Activated CD8-positive, alpha-beta T cell treated with anti-CD3 and anti-CD28 coated beads for 36 hours (primary cell): ENCODE measurements at regions not wholly inside any gene's neighbourhood (a gene's known extent, or its start where the extent isn't known, plus 50 kb on each side); places are given as distances from the start of the nearest gene placed in this dataset.

Experiments
- ATAC-seq: fragments of 200-7000 bp; cut with Tn5 transposase; one replicate; pipeline ENCODE4 v1.10.0; 2021; ENCODE audit warnings: mild to moderate bottlenecking, moderate library complexity
- CTCF ChIA-PET: fragments of 350-600 bp; sonication (Branson Sonifier 250); formaldehyde crosslinking; loops from one replicate; lab custom pipeline; 2021; ENCODE audit warnings: antibody characterized with exemption; lab: Charles Lee
- POLR2A ChIA-PET: fragments of 350-600 bp; sonication (Branson Sonifier 250); formaldehyde crosslinking; loops from one replicate; lab custom pipeline; 2021; ENCODE audit warnings: antibody characterized with exemption; lab: Charles Lee
- DNase-seq: peaks from one replicate; pipeline ENCODE4 v3.0.0-alpha.2; 2020
- H3K27ac Mint-ChIP-seq: one replicate; pipeline ENCODE4 v1.8.0; 2021; ENCODE audit warnings: mild to moderate bottlenecking, mixed read lengths
- H3K27me3 Mint-ChIP-seq: one replicate; pipeline ENCODE4 v1.8.0; 2021; ENCODE audit warnings: mixed read lengths
- H3K36me3 Mint-ChIP-seq: one replicate; pipeline ENCODE4 v1.8.0; 2021; ENCODE audit warnings: low read depth, mixed read lengths
- H3K4me1 Mint-ChIP-seq: one replicate; pipeline ENCODE4 v1.8.0; 2021; ENCODE audit warnings: low read depth, mixed read lengths
- H3K4me3 Mint-ChIP-seq: one replicate; pipeline ENCODE4 v1.8.0; 2021; ENCODE audit warnings: mild to moderate bottlenecking, moderate library complexity, mixed read lengths
- H3K9me3 Mint-ChIP-seq: one replicate; pipeline ENCODE4 v1.8.0; 2021; ENCODE audit warnings: mixed read lengths
- intact Hi-C: fragments of 100-400 bp; cut with micrococcal nuclease; formaldehyde crosslinking; loops from one replicate; pipeline ENCODE4 v1.10.0; 2022
- TF ChIP-seq, protein P1 (sequence below): fragments of 200-600 bp; IDR thresholded peaks from one replicate; pipeline ENCODE4 v1.8.0; 2022; ENCODE audit warnings: antibody characterized with exemption, mild to moderate bottlenecking

DNA sequence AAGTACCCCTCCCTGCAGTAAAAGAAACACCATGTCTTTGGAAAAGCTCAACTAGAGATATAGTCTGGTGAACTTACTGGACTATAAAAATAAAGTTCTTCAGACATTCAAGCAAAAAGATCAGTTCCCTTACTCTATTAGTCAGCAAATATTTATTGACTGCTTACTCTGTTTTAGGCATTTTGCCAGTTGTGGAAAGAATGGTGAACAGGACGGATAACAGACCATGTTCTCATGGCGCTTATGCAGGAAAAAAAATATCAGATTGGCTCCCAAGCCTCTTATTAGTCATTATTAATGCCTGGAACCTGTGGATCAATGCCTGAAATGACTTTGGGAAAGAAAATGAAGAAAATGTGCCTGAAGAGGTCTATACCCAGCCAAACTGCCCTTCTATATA, 282.2 kb upstream of the EPHA7 start:
- H3K27ac Mint-ChIP-seq = no peak overlapping the region
- no peak for ATAC-seq
- ChIA-PET POLR2A (no interaction called here), CTCF (no interaction called here)
- DNase-seq = no peak
- TF ChIP-seq, protein P1, sequence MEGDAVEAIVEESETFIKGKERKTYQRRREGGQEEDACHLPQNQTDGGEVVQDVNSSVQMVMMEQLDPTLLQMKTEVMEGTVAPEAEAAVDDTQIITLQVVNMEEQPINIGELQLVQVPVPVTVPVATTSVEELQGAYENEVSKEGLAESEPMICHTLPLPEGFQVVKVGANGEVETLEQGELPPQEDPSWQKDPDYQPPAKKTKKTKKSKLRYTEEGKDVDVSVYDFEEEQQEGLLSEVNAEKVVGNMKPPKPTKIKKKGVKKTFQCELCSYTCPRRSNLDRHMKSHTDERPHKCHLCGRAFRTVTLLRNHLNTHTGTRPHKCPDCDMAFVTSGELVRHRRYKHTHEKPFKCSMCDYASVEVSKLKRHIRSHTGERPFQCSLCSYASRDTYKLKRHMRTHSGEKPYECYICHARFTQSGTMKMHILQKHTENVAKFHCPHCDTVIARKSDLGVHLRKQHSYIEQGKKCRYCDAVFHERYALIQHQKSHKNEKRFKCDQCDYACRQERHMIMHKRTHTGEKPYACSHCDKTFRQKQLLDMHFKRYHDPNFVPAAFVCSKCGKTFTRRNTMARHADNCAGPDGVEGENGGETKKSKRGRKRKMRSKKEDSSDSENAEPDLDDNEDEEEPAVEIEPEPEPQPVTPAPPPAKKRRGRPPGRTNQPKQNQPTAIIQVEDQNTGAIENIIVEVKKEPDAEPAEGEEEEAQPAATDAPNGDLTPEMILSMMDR = no peak
- no peaks in the 10 kb centered on the region for H3K4me1 Mint-ChIP-seq
- H3K9me3 Mint-ChIP-seq = peaks cover 6% of the 10 kb centered on the region
- intact Hi-C loops = no loop called here
- H3K27me3 Mint-ChIP-seq = no peaks in the 10 kb centered on the region
- no peaks in the 10 kb centered on the region for H3K36me3 Mint-ChIP-seq
- H3K4me3 Mint-ChIP-seq = no peak overlapping the region

DNA sequence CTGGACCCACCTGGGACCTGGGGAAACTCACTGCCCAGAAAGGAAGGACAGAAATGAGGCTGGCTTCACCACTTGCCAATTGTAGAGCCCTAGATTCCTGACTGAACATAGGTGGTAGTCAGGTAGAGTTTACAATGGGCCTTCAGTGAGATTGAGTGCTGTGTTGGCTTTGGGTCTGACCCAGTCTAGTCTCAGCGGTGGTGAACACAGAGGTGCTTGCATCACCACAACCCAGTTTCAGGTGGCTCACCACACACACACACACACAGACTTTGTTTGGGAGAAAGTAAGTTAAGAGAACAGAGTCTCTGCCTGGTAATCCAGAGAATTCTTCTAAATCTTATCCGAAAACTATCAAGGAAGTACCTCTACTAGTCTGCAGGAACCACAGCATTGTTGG, 266.1 kb upstream of the EPHA7 start:
- DNase-seq (no peak), ATAC-seq (no peak)
- Mint-ChIP-seq H3K27ac (no peak overlapping the region), H3K4me1 (no peaks in the 10 kb centered on the region), H3K36me3 (no peaks in the 10 kb centered on the region), H3K27me3 (no peaks in the 10 kb centered on the region), H3K9me3 (peaks cover 3% of the 10 kb centered on the region), H3K4me3 (no peak overlapping the region)
- POLR2A ChIA-PET = no interaction called here
- intact Hi-C loops = no loop called here
- TF ChIP-seq, protein P1 = no peak
- CTCF ChIA-PET = no interaction called here

DNA sequence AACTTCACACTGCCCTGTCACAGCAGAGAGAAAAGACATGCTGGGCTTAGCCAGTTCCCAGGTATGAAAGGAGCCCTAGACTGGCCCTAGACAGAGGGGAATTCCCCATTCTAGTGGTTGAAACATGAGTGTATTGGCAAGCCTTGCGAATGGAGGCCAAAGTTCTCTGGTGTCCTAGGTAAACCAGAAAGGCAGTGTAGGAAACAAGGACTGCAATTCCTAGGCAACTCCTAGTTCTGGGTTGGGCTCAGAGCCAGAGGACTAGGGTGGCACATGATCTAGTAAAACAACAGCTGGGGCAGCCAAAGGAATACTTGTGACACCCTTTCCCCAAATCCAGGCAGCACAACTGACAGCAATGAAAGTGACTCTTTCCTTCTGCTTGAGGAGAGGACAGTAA, 265.0 kb upstream of the EPHA7 start:
- ATAC-seq (no peak), DNase-seq (no peak)
- ChIA-PET POLR2A (no interaction called here), CTCF (no interaction called here)
- TF ChIP-seq, protein P1 = no peak
- intact Hi-C loops = no loop called here
- Mint-ChIP-seq H3K36me3 (no peaks in the 10 kb centered on the region), H3K4me3 (no peak overlapping the region), H3K27me3 (no peaks in the 10 kb centered on the region), H3K27ac (no peak overlapping the region), H3K4me1 (no peaks in the 10 kb centered on the region), H3K9me3 (peaks cover 3% of the 10 kb centered on the region)

DNA sequence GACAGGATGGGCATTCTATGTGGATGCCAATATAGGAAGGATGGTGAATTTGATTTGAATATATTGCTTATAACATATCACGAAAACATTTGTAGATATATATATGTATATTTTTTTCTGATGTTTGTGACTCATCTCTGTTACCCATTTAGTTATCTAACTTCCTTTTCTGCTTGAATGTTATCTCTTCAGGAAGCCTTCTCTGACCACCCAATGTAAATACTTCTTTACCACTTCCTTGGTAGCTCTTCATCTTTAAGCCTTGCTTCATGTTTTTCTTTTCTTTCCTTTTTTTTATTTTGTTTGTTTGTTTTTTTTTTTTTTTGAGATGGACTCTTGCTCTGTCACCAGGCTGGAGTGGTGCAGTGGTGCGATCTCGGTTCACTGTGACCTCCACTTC, 260.5 kb upstream of the EPHA7 start:
- DNase-seq (no peak), ATAC-seq (no peak)
- Mint-ChIP-seq H3K27ac (no peak overlapping the region), H3K9me3 (peaks cover 1% of the 10 kb centered on the region), H3K27me3 (no peaks in the 10 kb centered on the region), H3K36me3 (no peaks in the 10 kb centered on the region), H3K4me3 (no peak overlapping the region), H3K4me1 (no peaks in the 10 kb centered on the region)
- ChIA-PET POLR2A (no interaction called here), CTCF (no interaction called here)
- TF ChIP-seq, protein P1 = no peak
- intact Hi-C loops = no loop called here

DNA sequence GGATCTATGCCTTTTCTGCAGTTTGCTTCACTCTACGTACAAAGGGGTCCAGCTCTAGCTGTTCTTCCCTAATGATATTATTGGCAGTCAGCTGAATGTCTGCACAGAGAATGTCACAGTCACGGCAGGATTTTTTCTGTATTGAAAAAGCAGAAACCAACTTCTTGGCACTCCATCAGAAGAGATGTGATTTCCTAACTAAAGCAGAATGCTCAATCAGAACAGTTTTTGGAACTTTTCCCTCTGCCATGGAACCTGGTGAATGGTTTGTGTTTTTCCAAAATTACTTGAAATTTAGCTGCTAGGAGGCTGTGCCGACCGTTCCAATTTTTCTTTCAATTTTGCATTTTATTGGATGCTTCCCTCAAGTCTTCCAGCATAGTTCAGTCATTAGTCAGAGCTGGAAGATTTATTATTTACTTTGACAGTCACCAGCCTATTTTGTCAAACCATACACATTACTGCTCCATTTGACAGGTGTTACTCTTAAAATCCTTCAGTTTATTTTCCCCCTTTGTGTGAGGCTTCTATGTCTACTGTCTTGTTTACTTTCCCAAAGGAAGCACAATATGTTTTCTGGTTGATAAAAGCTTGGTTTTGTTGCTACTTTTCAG, 259.6 kb upstream of the EPHA7 start:
- CTCF ChIA-PET = no interaction called here
- no peaks in the 10 kb centered on the region for H3K36me3 Mint-ChIP-seq
- H3K27me3 Mint-ChIP-seq = no peaks in the 10 kb centered on the region
- intact Hi-C loops = no loop called here
- TF ChIP-seq, protein P1 = no peak
- DNase-seq (no peak), ATAC-seq (no peak)
- H3K9me3 Mint-ChIP-seq = peaks cover 1% of the 10 kb centered on the region
- no peaks in the 10 kb centered on the region for H3K4me1 Mint-ChIP-seq
- no peak overlapping the region for H3K27ac Mint-ChIP-seq
- H3K4me3 Mint-ChIP-seq = no peak overlapping the region
- POLR2A ChIA-PET = no interaction called here
